ENCODE measurements at regions not wholly inside any gene's neighbourhood (a gene's known extent, or its start where the extent isn't known, plus 50 kb on each side); places are given as distances from the start of the nearest gene placed in this dataset.
A peak's percentile ranks its signal among the peaks of the same experiment; 100 is the strongest.
"Not testable (repeated sequence)": the region's sequence is repeated elsewhere in the genome, so short reads cannot be mapped to it uniquely, and the experiment has no call there.

- H3K4me1 ChIP-seq (ENCODE audit: insufficient read depth, low read length) = no peaks in the 10 kb centered on the region
- POLR2A ChIA-PET = no interaction called here
- H3K27me3 Mint-ChIP-seq = no peaks in the 10 kb centered on the region
- peaks cover 0 to 3% (median 0%) of the 10 kb centered on the region in 3 donors for H3K4me1 Mint-ChIP-seq
- CTCF ChIA-PET = no interaction called here
- H3K36me3 Mint-ChIP-seq = no peaks in the 10 kb centered on the region
- DNase-seq = no peak
- no peak overlapping the region for H3K4me3 ChIP-seq (ENCODE audit: low read length)
- H3K9me3 ChIP-seq (ENCODE audit: low read length) = no peaks in the 10 kb centered on the region
- H3K4me3 Mint-ChIP-seq = no peak overlapping the region
- H3K27ac Mint-ChIP-seq = no peak overlapping the region
- H3K36me3 ChIP-seq (ENCODE audit: insufficient read depth, low read length) = no peaks in the 10 kb centered on the region
- no peaks in the 10 kb centered on the region for H3K27me3 ChIP-seq (ENCODE audit: insufficient read depth, low read length, poor library complexity, severe bottlenecking)
- H3K27ac ChIP-seq (ENCODE audit: low read depth, low read length) = no peak overlapping the region
- peaks cover 0 to 15% (median 5%) of the 10 kb centered on the region in 5 donors for H3K9me3 Mint-ChIP-seq
Measured at GRCh38 chr11:23781803-23782560, 714.9 kb upstream of the LUZP2 start.

GRCh38 chr11:23786974-23787373, 709.9 kb upstream of the LUZP2 start:
- H3K36me3 Mint-ChIP-seq; H3K36me3 ChIP-seq (ENCODE audit: insufficient read depth, low read length); H3K4me3 Mint-ChIP-seq; H3K9me3 ChIP-seq (ENCODE audit: low read length); CTCF ChIA-PET; H3K4me1 Mint-ChIP-seq; POLR2A ChIA-PET; H3K27ac ChIP-seq (ENCODE audit: low read depth, low read length); H3K4me1 ChIP-seq (ENCODE audit: insufficient read depth, low read length); H3K27me3 Mint-ChIP-seq; DNase-seq; H3K27me3 ChIP-seq (ENCODE audit: insufficient read depth, low read length, poor library complexity, severe bottlenecking); H3K4me3 ChIP-seq (ENCODE audit: low read length): not testable (repeated sequence)
- H3K27ac Mint-ChIP-seq = peak overlapping the region in 1 of 8 donors; percentile 52
- peaks cover 4 to 11% (median 9%) of the 10 kb centered on the region in 5 donors for H3K9me3 Mint-ChIP-seq

DNA sequence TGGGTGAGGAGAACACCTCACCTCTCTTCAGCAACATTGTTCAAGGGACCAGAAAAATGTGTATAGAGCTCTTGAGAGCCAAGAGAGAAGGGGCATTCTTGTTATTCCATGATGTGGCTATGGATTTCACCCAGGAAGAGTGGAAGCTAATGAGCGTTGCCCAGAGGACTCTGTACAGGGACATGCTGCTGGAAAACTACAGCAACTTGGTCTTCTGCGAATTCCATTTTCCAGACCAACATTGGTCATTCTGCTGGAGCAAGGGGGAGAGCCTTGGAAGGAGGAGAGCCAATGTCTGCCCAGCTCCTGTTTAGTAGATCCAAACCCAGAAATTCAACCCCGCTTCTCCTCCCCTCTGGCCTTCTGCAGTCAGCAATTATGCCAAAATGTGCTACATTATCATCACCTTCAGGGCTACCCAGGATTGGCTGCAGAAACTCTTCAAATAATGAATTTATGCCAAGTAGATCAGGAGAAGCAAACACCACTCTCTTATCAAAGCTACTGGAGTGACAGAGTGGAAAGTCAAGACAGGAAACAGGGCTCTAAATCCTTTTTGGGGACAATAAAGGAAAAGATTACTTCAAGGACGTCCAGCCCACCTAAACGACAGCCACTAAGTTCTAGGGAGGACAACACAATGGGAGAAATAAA, 707.5 kb upstream of the LUZP2 start:
- H3K9me3 Mint-ChIP-seq = peaks cover 4 to 9% (median 7%) of the 10 kb centered on the region in 5 donors
- Histone ChIP-seq H3K27ac (ENCODE audit: low read depth, low read length) (no peak overlapping the region), H3K4me3 (ENCODE audit: low read length) (no peak overlapping the region), H3K36me3 (ENCODE audit: insufficient read depth, low read length) (no peaks in the 10 kb centered on the region), H3K9me3 (ENCODE audit: low read length) (no peaks in the 10 kb centered on the region), H3K27me3 (ENCODE audit: insufficient read depth, low read length, poor library complexity, severe bottlenecking) (no peaks in the 10 kb centered on the region), H3K4me1 (ENCODE audit: insufficient read depth, low read length) (no peaks in the 10 kb centered on the region)
- H3K36me3 Mint-ChIP-seq = peaks cover 0 to 4% (median 0%) of the 10 kb centered on the region in 3 donors
- H3K27ac Mint-ChIP-seq = no peak overlapping the region
- ChIA-PET CTCF (no interaction called here), POLR2A (no interaction called here)
- no peaks in the 10 kb centered on the region for H3K27me3 Mint-ChIP-seq
- peaks cover 0 to 3% (median 0%) of the 10 kb centered on the region in 3 donors for H3K4me1 Mint-ChIP-seq
- no peak overlapping the region for H3K4me3 Mint-ChIP-seq
- no peak for DNase-seq

DNA sequence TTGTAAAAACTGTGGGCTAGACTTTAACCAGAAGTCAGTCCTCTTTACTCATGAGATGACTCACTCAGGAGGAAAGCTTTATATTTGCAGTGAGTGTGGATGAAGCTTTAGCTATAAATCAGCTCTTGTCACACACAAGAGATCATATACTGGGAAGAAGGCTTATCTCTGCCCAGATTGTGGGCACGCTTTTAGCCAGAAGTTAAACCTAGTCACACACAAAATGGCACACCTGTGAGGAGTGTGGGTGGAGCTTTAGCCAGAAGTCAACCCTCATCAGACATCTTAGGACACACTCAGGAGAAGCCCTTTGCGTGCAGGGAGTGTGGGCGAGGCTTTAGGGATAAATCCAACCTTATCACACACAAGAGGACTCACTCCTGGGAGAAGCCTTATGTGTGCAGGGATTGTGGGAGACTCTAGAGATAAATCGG, 706.9 kb upstream of the LUZP2 start:
- peaks cover 3 to 12% (median 8%) of the 10 kb centered on the region in 5 donors for H3K9me3 Mint-ChIP-seq
- CTCF ChIA-PET = no interaction called here
- peaks cover 0 to 3% (median 0%) of the 10 kb centered on the region in 3 donors for H3K4me1 Mint-ChIP-seq
- no peak overlapping the region for H3K4me3 ChIP-seq (ENCODE audit: low read length)
- no peaks in the 10 kb centered on the region for H3K9me3 ChIP-seq (ENCODE audit: low read length)
- POLR2A ChIA-PET = no interaction called here
- no peak overlapping the region for H3K27ac ChIP-seq (ENCODE audit: low read depth, low read length)
- peaks cover 0 to 4% (median 0%) of the 10 kb centered on the region in 3 donors for H3K36me3 Mint-ChIP-seq
- H3K4me1 ChIP-seq (ENCODE audit: insufficient read depth, low read length) = no peaks in the 10 kb centered on the region
- DNase-seq = no peak
- H3K27me3 Mint-ChIP-seq = no peaks in the 10 kb centered on the region
- no peaks in the 10 kb centered on the region for H3K27me3 ChIP-seq (ENCODE audit: insufficient read depth, low read length, poor library complexity, severe bottlenecking)
- H3K4me3 Mint-ChIP-seq = no peak overlapping the region
- H3K27ac Mint-ChIP-seq = no peak overlapping the region
- no peaks in the 10 kb centered on the region for H3K36me3 ChIP-seq (ENCODE audit: insufficient read depth, low read length)

DNA sequence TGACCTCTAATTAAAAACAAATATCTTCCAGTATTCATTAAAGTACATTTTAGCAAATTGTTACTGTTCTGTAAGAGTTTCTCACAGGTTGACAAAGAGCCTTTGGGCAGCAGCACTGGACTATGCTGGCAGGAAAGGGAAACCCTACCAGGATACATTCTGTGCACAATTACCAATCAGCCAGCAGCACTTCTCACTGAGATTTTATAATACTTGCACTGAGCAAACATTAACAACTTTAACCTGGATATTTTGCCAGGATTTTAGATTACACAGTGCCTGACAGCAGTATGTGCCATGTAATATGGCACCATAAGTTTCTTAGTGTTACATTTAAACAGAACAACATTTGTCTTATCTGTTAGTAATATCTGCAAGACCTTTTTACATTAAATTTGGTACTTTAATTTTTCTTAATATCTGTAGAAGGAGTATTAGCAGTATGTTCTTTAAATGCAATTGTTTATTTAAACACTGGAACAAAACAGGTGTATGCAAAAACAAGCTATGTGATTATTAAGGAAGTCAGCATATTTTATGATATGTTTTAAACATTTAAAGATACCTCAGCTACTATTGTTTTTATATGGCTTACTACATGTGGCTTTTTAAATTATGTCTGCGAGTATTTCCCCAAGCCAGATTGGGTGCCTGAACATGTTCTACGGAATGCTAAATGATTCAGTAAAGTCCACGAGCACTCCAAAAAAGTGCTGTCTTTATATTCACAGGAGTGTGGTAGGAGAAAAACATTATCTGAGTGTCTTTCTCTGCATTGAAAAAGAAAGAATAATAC, 699.0 kb upstream of the LUZP2 start:
- Mint-ChIP-seq H3K4me3 (no peak overlapping the region), H3K36me3 (no peaks in the 10 kb centered on the region), H3K27me3 (no peaks in the 10 kb centered on the region)

DNA sequence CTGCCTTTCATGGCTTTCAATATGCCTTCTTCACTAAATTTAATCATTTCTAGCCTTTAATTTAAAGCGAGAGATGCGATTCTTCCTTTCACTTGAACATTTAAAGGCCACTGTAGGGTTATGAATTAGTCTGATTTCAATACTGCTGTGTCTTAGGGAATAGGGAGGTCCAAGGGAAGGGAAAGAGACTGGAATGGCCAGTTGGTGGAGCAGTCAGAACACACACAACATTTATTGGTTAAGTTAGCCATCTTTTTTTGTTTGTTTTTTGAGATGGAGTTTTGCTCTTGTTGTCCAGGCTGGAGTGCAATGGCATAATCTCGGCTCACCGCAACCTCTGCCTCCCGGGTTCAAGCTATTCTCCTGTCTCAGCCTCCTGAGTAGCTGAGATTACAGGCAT, 662.5 kb upstream of the LUZP2 start:
- H3K27me3 ChIP-seq (ENCODE audit: insufficient read depth, low read length, poor library complexity, severe bottlenecking); H3K27me3 Mint-ChIP-seq; POLR2A ChIA-PET; H3K9me3 ChIP-seq (ENCODE audit: low read length); H3K27ac ChIP-seq (ENCODE audit: low read depth, low read length); H3K4me3 ChIP-seq (ENCODE audit: low read length); H3K36me3 ChIP-seq (ENCODE audit: insufficient read depth, low read length); H3K4me1 Mint-ChIP-seq; DNase-seq; H3K4me1 ChIP-seq (ENCODE audit: insufficient read depth, low read length); H3K36me3 Mint-ChIP-seq; H3K4me3 Mint-ChIP-seq; CTCF ChIA-PET: not testable (repeated sequence)
- peaks cover under 1 to 24% (median 6%) of the 10 kb centered on the region in 5 donors for H3K9me3 Mint-ChIP-seq
- H3K27ac Mint-ChIP-seq = peak overlapping the region in 1 of 8 donors; percentile 44

More for the DNA sequence above, 699.0 kb upstream of the LUZP2 start:
- Histone ChIP-seq H3K4me1 (ENCODE audit: insufficient read depth, low read length) (no peaks in the 10 kb centered on the region), H3K27ac (ENCODE audit: low read depth, low read length) (no peak overlapping the region), H3K36me3 (ENCODE audit: insufficient read depth, low read length) (no peaks in the 10 kb centered on the region), H3K9me3 (ENCODE audit: low read length) (no peaks in the 10 kb centered on the region), H3K4me3 (ENCODE audit: low read length) (no peak overlapping the region), H3K27me3 (ENCODE audit: insufficient read depth, low read length, poor library complexity, severe bottlenecking) (no peaks in the 10 kb centered on the region)
- no peak for DNase-seq
- Mint-ChIP-seq H3K27ac (no peak overlapping the region), H3K4me1 (no peaks in the 10 kb centered on the region), H3K9me3 (peaks cover 0 to 34% (median 3%) of the 10 kb centered on the region in 5 donors)
- ChIA-PET POLR2A (no interaction called here), CTCF (no interaction called here)

GRCh38 chr11:23836981-23837380, 659.9 kb upstream of the LUZP2 start:
- H3K4me1 ChIP-seq (ENCODE audit: insufficient read depth, low read length) = no peaks in the 10 kb centered on the region
- H3K9me3 Mint-ChIP-seq = peaks cover 3 to 37% (median 11%) of the 10 kb centered on the region in 5 donors
- CTCF ChIA-PET = no interaction called here

DNA sequence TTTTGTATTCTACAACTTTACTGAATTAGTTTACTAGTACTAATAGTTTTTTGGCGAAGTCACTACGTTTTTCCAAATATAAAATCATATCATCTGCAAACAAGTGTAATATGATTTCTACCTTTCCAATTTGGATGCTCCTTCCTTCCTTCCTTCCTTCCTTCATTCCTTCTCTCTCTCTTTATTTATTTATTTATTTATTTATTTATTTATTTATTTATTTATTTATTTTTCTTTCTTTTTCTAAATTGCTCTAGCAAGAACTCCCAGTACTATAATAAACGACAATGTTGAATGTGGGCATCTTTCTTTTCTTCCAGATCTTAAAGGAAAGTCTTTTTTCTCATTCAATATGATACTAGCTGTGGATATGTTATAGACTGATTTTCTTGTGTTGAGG, 656.0 kb upstream of the LUZP2 start:
- Mint-ChIP-seq H3K36me3 (peaks cover 0 to 3% (median 0%) of the 10 kb centered on the region in 3 donors), H3K27me3 (peaks cover 0 to 1% of the 10 kb centered on the region in 2 donors), H3K4me3 (no peak overlapping the region), H3K27ac (no peak overlapping the region), H3K9me3 (peaks cover 12 to 34% (median 17%) of the 10 kb centered on the region in 5 donors), H3K4me1 (no peaks in the 10 kb centered on the region)
- no peaks in the 10 kb centered on the region for H3K9me3 ChIP-seq (ENCODE audit: low read length)
- CTCF ChIA-PET = no interaction called here
- H3K4me3 ChIP-seq (ENCODE audit: low read length) = no peak overlapping the region
- no peaks in the 10 kb centered on the region for H3K36me3 ChIP-seq (ENCODE audit: insufficient read depth, low read length)
- DNase-seq = no peak
- no peaks in the 10 kb centered on the region for H3K27me3 ChIP-seq (ENCODE audit: insufficient read depth, low read length, poor library complexity, severe bottlenecking)
- POLR2A ChIA-PET = no interaction called here
- no peak overlapping the region for H3K27ac ChIP-seq (ENCODE audit: low read depth, low read length)
- H3K4me1 ChIP-seq (ENCODE audit: insufficient read depth, low read length) = no peaks in the 10 kb centered on the region

More at GRCh38 chr11:23836981-23837380, 659.9 kb upstream of the LUZP2 start:
- DNase-seq = no peak
- Mint-ChIP-seq H3K36me3 (no peaks in the 10 kb centered on the region), H3K4me3 (no peak overlapping the region), H3K4me1 (no peaks in the 10 kb centered on the region), H3K27ac (no peak overlapping the region), H3K27me3 (no peaks in the 10 kb centered on the region)
- H3K9me3 ChIP-seq (ENCODE audit: low read length) = no peaks in the 10 kb centered on the region
- H3K27ac ChIP-seq (ENCODE audit: low read depth, low read length) = no peak overlapping the region
- POLR2A ChIA-PET = no interaction called here
- no peaks in the 10 kb centered on the region for H3K27me3 ChIP-seq (ENCODE audit: insufficient read depth, low read length, poor library complexity, severe bottlenecking)
- H3K36me3 ChIP-seq (ENCODE audit: insufficient read depth, low read length) = no peaks in the 10 kb centered on the region
- no peak overlapping the region for H3K4me3 ChIP-seq (ENCODE audit: low read length)
